HK-2 (cell line): ENCODE measurements at regions not wholly inside any gene's neighbourhood (a gene's known extent, or its start where the extent isn't known, plus 50 kb on each side); places are given as distances from the start of the nearest gene placed in this dataset.

Experiments
- DNase-seq: peaks from one replicate; pipeline ENCODE4 v3.0.0-alpha.2; 2018; ENCODE audit not compliant: unreplicated experiment

- DNase-seq = no peak
Observed at GRCh38 chr1:222105393-222105737, 363.5 kb upstream of the DUSP10 start.

- no peak for DNase-seq
Observed at GRCh38 chr1:222104694-222105392, 363.0 kb upstream of the DUSP10 start.

GRCh38 chr1:222104097-222104496, 362.2 kb upstream of the DUSP10 start:
- DNase-seq = no peak

- DNase-seq = no peak
Observed at GRCh38 chr1:222099746-222100145, 357.9 kb upstream of the DUSP10 start.

GRCh38 chr1:222098404-222098803, 356.5 kb upstream of the DUSP10 start:
- DNase-seq = no peak

GRCh38 chr1:222097588-222097987, 355.7 kb upstream of the DUSP10 start:
- DNase-seq = no peak

GRCh38 chr1:222096883-222097282, 355.0 kb upstream of the DUSP10 start:
- no peak for DNase-seq

- no peak for DNase-seq
Observed at GRCh38 chr1:222096476-222096772, 354.5 kb upstream of the DUSP10 start.

GRCh38 chr1:222095606-222096475, 354.0 kb upstream of the DUSP10 start:
- DNase-seq = peak; percentile 32

- DNase-seq = no peak
Observed at GRCh38 chr1:222093518-222093917, 351.6 kb upstream of the DUSP10 start.

- DNase-seq = no peak
Observed at GRCh38 chr1:222090103-222090502, 348.2 kb upstream of the DUSP10 start.

GRCh38 chr1:222087221-222087920, 345.5 kb upstream of the DUSP10 start:
- no peak for DNase-seq

- no peak for DNase-seq
Observed at GRCh38 chr1:222084996-222085395, 343.1 kb upstream of the DUSP10 start.

GRCh38 chr1:222084048-222084447, 342.2 kb upstream of the DUSP10 start:
- DNase-seq = no peak

- no peak for DNase-seq
Observed at GRCh38 chr1:222081859-222082258, 340.0 kb upstream of the DUSP10 start.

- no peak for DNase-seq
Observed at GRCh38 chr1:222079566-222079965, 337.7 kb upstream of the DUSP10 start.

- DNase-seq = no peak
Observed at GRCh38 chr1:222077206-222077605, 335.3 kb upstream of the DUSP10 start.

- no peak for DNase-seq
Observed at GRCh38 chr1:222074317-222074716, 332.4 kb upstream of the DUSP10 start.

GRCh38 chr1:222073307-222073995, 331.6 kb upstream of the DUSP10 start:
- DNase-seq = peak; percentile 39

- no peak for DNase-seq
Observed at GRCh38 chr1:222071387-222071786, 329.5 kb upstream of the DUSP10 start.

GRCh38 chr1:222068937-222069336, 327.0 kb upstream of the DUSP10 start:
- DNase-seq = peak; percentile 73

GRCh38 chr1:222068101-222068500, 326.2 kb upstream of the DUSP10 start:
- DNase-seq = no peak
